Suppressor macrophage treated with lipopolysaccharide for 1 hour (primary cell): ENCODE measurements at regions not wholly inside any gene's neighbourhood (a gene's known extent, or its start where the extent isn't known, plus 50 kb on each side); places are given as distances from the start of the nearest gene placed in this dataset.

ENCODE experiments used
- DNase-seq, 3 donors: peaks; one replicate each; pipeline ENCODE4 v3.0.0-alpha.2; 2020 to 2022

- no peak for DNase-seq
These were observed 355.6 kb upstream of the THRB start for GRCh38 chr3:24850245-24850644.

GRCh38 chr3:24853685-24854490 is 359.2 kb upstream of the THRB start:
- DNase-seq, result no peak

- no peak for DNase-seq
These were observed 360.1 kb upstream of the THRB start for GRCh38 chr3:24854748-24855147.

GRCh38 chr3:24857945-24858344 is 363.3 kb upstream of the THRB start:
- no peak for DNase-seq

- DNase-seq, result no peak
These were observed 368.6 kb upstream of the THRB start for GRCh38 chr3:24863215-24863614.

- no peak for DNase-seq
These were observed 373.1 kb upstream of the THRB start for GRCh38 chr3:24867783-24868182.

GRCh38 chr3:24881239-24881638 is 386.6 kb upstream of the THRB start:
- no peak for DNase-seq

GRCh38 chr3:24886501-24886900 is 391.9 kb upstream of the THRB start:
- no peak for DNase-seq

GRCh38 chr3:24890012-24890411 is 395.4 kb upstream of the THRB start:
- DNase-seq, result no peak

GRCh38 chr3:24899373-24899772 is 404.7 kb upstream of the THRB start:
- no peak for DNase-seq

GRCh38 chr3:24899901-24900603 is 405.4 kb upstream of the THRB start:
- DNase-seq, result no peak

GRCh38 chr3:24905266-24905665 is 410.6 kb upstream of the THRB start:
- no peak for DNase-seq

GRCh38 chr3:24907106-24907505 is 412.5 kb upstream of the THRB start:
- no peak for DNase-seq

- DNase-seq, result no peak
These were observed 416.4 kb upstream of the THRB start for GRCh38 chr3:24911076-24911475.

GRCh38 chr3:24915639-24916038 is 421.0 kb upstream of the THRB start:
- no peak for DNase-seq

- no peak for DNase-seq
These were observed 423.3 kb upstream of the THRB start for GRCh38 chr3:24917908-24918307.

GRCh38 chr3:24923570-24923969 is 428.9 kb upstream of the THRB start:
- DNase-seq, result no peak

- DNase-seq, result no peak
These were observed 434.9 kb upstream of the THRB start for GRCh38 chr3:24929521-24929920.

GRCh38 chr3:24933401-24933800 is 438.8 kb upstream of the THRB start:
- no peak for DNase-seq

GRCh38 chr3:24936574-24936973 is 441.9 kb upstream of the THRB start:
- DNase-seq, result no peak

GRCh38 chr3:24937228-24937627 is 442.6 kb upstream of the THRB start:
- DNase-seq, result no peak

GRCh38 chr3:24937780-24938179 is 443.1 kb upstream of the THRB start:
- no peak for DNase-seq

- DNase-seq, result no peak
These were observed 449.3 kb upstream of the THRB start for GRCh38 chr3:24943961-24944360.

- DNase-seq, result no peak
These were observed 450.3 kb upstream of the THRB start for GRCh38 chr3:24944805-24945520.
